ENCODE measurements at regions not wholly inside any gene's neighbourhood (a gene's known extent, or its start where the extent isn't known, plus 50 kb on each side); places are given as distances from the start of the nearest gene placed in this dataset.
"Not testable (repeated sequence)": the region's sequence is repeated elsewhere in the genome, so short reads cannot be mapped to it uniquely, and the experiment has no call there.

GRCh38 chr3:74145277-74145676 is 469.2 kb downstream of the CNTN3 start:
- TF ChIP-seq CTCF (IDR thresholded peaks at IDR 0.05; ENCODE audit: low read depth, low read length), result no peak
- no peak for DNase-seq (ENCODE audit: extremely low read depth, low read depth)

GRCh38 chr3:74139648-74140047 is 474.8 kb downstream of the CNTN3 start:
- TF ChIP-seq CTCF (IDR thresholded peaks at IDR 0.05; ENCODE audit: low read depth, low read length), result peak; percentile 28
- no peak for DNase-seq (ENCODE audit: extremely low read depth, low read depth)

GRCh38 chr3:74137790-74138189 is 476.7 kb downstream of the CNTN3 start:
- DNase-seq (ENCODE audit: extremely low read depth, low read depth), result no peak
- TF ChIP-seq CTCF (IDR thresholded peaks at IDR 0.05; ENCODE audit: low read depth, low read length), result no peak

GRCh38 chr3:74135808-74136207 is 478.7 kb downstream of the CNTN3 start:
- no peak for DNase-seq (ENCODE audit: extremely low read depth, low read depth)
- no peak for TF ChIP-seq CTCF (IDR thresholded peaks at IDR 0.05; ENCODE audit: low read depth, low read length)

- DNase-seq (ENCODE audit: extremely low read depth, low read depth), result no peak
- no peak for TF ChIP-seq CTCF (IDR thresholded peaks at IDR 0.05; ENCODE audit: low read depth, low read length)
Observed at GRCh38 chr3:74134831-74135230, 479.6 kb downstream of the CNTN3 start.

- not testable (repeated sequence) for DNase-seq (ENCODE audit: extremely low read depth, low read depth)
Observed at GRCh38 chr3:74131546-74132328, 482.7 kb downstream of the CNTN3 start.

GRCh38 chr3:74129611-74130010 is 484.8 kb downstream of the CNTN3 start:
- TF ChIP-seq CTCF (IDR thresholded peaks at IDR 0.05; ENCODE audit: low read depth, low read length), result no peak
- no peak for DNase-seq (ENCODE audit: extremely low read depth, low read depth)

GRCh38 chr3:74129056-74129455 is 485.4 kb downstream of the CNTN3 start:
- no peak for TF ChIP-seq CTCF (IDR thresholded peaks at IDR 0.05; ENCODE audit: low read depth, low read length)
- no peak for DNase-seq (ENCODE audit: extremely low read depth, low read depth)
